ENCODE measurements at regions not wholly inside any gene's neighbourhood (a gene's known extent, or its start where the extent isn't known, plus 50 kb on each side); places are given as distances from the start of the nearest gene placed in this dataset.
"Not testable (repeated sequence)": the region's sequence is repeated elsewhere in the genome, so short reads cannot be mapped to it uniquely, and the experiment has no call there.

DNA sequence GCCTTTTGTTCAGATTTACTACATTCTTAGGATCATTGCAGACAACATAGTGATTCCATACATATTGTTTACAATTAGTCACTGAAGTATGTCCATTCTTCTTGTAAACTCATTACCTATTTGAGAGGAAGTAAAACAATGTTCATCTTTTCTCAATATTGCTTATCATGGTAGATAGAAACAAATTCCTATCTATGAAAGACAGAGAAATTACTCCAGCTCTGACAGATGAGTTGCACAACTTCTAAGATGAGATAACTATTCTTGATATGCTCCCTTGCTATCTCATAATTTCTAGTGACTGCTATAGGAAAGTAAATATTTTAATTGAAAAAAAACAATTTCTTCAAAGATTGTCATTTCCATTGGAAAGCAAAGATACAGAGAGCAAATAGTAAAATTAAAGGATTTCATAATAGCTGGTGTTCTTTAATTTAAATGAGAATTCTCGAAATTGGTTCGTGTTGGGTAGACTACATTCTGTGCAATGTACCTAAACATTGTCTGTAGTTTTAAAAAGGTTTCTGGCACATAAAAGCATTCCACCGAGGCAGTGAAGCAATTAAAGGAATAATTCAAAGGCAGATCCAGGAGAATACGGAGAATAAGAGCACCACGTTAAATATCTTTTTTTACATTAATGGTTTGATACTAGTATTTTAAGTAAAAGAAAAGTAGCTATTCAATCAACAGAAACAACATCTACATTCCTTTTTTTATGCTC is 1029.1 kb upstream of the ACO1 start:
- DNase-seq (ENCODE audit: low read depth in 4 of 4, low spot score in 3 of 4) = no peak

DNA sequence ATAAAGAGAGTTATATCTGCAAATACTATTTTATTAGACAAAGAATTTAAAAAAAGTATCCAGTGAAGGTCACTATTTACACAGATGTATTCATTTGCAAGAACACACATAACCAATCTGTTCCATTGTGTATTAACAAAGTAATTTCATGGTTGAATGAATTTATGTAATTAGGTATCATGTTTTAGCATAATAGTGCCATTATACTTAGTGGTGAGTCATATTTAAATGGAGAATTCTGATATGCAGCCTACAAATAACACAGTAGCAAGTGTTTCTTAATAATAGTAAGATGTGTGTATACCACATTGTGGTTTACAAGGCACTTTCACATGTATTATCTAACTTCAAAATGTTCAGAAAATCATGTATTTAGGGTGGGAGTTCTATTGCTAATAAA is 1028.5 kb upstream of the ACO1 start:
- no peak for DNase-seq (ENCODE audit: low read depth in 4 of 4, low spot score in 3 of 4)

DNA sequence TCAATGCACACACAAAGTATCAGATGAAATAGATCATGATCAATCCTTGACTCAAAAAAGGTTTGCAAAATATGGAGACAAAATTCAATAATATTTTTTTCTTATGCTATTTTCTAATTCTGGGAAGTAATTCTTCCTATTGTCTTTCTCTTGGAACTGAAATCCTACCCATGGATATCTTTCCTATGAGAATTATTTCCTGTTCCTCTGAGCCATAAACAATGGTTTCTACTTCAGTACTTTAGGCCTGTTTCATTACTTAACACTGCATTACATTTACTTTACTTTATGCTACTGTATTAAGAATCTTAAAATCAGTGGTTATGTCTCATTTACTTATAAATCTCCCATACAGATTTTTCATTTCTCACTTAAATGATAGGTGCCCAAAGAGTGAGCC is 1025.4 kb upstream of the ACO1 start:
- no peak for DNase-seq (ENCODE audit: low read depth in 4 of 4, low spot score in 3 of 4)

DNA sequence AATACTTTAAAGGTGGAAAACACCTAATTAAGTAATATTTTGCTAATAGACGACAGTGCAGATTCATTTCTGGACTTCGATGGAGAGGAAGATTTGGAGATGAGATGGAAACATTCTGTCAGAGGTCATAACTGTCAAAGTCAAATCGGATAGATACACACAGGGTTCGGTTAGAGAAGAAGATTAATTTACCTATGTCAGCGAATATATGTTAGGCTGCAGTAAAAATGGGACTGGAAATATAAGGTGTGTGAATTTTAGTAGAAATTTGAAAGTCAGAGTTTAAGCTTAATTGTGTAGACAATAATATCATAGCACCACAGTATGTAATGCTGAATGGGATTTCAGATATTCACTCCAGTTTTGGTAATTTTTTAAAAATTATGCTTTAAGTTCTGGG is 1020.3 kb upstream of the ACO1 start:
- no peak for DNase-seq (ENCODE audit: low read depth in 4 of 4, low spot score in 3 of 4)

DNA sequence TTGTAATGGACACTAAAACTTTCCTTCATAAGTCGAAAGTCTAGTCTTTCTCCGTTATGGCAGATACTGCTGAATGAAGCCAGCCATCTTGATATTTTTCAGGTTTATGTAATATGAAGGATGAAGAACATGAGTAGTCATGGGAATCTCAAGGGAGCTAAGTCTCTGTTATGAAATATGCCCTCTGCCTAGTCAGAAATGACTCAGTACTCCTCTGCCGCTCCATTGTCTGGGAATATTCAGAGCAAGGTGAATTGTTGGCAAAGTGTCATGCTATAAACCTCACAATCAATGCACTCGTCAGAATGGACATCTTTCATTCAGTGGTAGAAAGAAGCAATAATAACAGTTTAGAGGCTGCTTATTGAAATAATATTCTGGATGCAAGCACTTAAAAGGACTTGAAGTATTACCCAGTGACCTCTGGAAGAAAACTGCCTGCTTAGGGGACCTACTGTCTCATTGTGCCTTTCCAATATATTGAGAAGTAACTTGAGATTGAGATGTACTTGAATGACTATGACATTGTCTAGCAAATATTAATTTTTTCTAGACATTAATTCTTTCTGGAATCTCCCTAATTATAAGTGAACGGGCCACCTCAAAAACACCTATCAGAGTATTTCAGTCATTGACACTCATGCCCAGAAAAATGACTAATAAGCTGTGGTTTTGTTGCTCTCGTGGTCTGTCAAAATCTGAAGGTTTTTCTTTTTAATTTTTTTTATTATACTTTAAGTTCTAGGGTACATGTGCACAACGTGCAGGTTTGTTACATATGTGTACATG is 1011.5 kb upstream of the ACO1 start:
- DNase-seq (ENCODE audit: low read depth in 4 of 4, low spot score in 3 of 4) = no peak

DNA sequence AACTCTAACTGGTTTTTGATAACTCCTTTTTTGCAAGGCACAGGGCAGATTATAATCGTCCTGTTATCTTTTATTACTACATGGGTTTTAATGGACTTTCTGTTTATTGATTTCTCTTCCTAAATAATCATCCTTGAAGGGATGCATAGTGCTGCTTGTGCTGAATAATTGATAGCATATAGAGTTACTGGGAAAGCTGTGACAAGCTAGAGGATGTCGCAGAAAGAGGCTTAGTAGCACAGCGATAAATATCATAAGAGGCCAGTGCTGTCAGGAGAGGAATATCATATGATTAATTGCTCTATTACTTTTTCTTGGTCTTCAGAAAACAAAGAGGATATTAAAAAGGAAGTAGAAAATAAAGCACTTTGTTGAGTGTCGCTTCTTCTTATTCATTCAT is 1007.1 kb upstream of the ACO1 start:
- DNase-seq (ENCODE audit: low read depth in 4 of 4, low spot score in 3 of 4) = no peak

DNA sequence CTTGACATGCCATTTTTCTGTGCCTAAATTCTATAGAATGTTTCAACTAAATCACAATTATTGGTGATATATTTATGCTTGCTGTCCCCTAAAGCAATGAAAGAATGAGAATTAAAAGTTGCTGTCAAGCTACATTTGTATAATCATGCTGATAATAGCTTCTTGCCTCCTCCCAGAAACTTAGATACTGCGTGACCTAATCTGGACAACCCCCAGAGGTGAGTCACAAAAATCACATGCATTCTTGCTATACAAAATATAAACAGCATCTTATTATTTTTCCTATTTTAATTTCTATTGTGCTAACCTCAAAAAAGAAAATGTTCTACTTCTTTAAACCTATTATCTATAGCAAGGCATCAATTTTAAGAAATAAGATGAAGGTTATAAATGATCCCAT is 995.8 kb upstream of the ACO1 start:
- no peak for DNase-seq (ENCODE audit: low read depth in 4 of 4, low spot score in 3 of 4)

DNA sequence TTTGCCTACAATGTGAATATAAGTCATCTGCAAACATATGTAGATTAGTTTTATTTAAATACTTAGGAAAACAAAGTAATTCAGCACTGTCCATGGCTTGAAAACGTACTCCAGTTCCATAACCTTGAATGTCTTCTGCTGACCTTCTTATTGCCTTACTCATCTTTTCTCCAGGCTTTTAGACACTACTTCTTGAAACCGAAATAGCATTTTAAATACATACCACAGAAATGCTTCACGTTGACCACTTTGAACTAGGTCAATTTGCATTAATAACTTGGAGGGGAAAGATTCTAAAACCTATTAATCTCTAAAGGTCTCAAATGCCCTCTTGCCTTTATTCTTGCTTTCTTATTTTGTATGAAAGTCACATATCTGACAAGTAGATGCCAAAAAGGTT is 995.4 kb upstream of the ACO1 start:
- no peak for DNase-seq (ENCODE audit: low read depth in 4 of 4, low spot score in 3 of 4)

DNA sequence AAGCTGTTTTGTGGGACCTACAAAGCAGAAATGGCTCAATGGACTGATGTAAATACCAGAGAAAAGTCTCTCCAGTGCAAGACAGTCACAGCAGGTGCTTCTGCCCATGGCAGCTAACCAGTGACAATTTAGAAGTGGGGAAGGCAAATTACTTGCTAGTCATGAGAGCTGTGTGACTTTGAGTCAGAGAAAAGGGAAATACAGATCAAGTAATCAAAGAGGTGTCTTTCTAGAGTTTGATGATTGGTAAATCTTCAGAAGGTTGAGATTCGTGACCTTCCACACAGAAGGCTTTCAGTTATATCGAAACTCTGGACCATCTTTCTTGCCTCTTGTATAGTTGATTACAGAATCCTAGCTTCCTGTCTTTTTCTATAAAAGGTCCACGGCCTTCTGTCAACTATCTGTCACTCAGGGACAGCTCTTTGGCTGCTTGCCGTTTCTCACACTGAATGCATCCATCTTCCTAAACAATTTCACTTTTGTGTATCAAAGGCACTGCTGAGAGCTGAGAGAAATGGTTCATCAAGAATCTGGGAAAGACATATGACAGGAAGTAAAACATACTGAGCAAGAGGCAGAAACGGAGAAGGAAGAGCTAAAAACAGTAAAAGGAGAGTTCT is 993.9 kb upstream of the ACO1 start:
- DNase-seq (ENCODE audit: low read depth in 4 of 4, low spot score in 3 of 4) = no peak

DNA sequence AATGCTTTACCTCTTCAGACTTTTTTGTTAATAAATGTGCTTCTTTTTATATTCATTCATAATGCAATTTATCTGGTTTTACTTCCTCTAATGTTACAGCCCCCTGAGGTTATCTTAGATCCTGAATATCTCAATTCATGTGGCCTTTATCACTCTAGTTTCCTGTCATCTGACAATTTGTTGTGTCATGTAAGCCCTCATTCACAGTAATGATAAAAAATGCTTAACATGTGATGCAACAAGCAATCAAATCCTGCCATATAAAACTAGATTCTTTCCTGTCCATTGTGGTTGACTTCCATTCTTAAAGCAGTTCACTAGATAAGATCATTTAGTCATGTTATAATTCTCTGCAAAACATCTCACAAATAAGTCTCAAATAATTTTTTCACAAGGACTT is 991.2 kb upstream of the ACO1 start:
- no peak for DNase-seq (ENCODE audit: low read depth in 4 of 4, low spot score in 3 of 4)

DNA sequence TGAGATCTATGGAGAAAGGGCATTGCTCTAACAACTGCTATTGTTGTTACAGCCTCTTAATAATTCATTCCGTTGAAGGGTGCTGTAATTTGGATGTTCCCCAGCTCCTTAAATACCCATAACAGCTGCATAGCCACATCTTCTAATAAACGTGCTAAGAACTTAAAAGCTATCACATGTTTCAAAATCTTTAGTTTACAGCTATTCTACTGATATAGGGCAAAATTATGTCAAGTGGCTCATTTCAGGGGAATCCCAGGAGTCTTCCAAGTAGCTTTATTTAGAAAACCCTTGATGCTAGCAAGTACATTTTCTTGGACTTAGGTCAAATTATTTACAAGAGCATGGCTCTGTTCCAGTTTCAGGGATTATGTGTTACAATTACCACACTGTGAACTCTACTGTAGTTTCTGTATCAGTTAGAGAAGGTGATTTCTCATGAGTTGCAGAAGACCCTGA is 990.4 kb upstream of the ACO1 start:
- peak in 3 of 4 donors; percentile 12 to 22 (median 12) for DNase-seq (ENCODE audit: low read depth in 4 of 4, low spot score in 3 of 4)

DNA sequence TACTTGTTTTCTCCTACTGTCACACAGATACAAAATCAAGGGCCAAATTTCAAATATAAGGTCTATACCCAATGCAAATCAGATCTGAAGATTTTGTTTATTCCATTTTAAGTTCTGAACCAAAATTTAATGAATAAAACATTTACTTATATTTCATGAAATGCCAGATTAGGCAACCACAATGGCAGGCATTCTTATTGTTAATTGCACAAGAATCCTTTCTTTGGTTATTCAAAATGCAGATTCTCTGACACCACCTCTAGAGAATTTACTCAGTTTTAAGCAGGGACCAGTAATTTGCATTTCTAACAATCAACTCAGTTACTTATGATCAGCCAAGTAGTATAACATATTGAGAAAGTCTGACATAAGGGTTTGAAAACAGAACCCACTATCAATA is 972.4 kb upstream of the ACO1 start:
- DNase-seq (ENCODE audit: low read depth in 4 of 4, low spot score in 3 of 4) = no peak

DNA sequence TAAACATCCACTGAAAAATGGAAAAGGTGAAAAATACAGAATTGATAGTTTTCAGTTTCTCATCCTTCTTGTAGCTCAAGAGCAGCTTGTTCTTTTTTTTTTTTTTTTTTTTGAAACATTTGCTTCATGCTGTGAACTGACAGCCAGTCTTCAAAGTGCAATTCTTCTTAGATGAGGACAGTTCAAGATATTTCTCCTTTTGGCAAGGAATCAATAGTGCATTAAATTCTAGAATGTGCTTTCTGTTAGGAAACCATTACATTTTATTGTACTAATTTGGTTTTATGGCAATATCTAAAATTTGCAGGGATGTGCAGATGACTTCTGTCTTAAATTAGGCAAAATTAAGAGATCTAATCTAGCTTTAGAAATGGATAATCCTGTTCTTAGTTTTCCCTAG is 969.3 kb upstream of the ACO1 start:
- DNase-seq (ENCODE audit: low read depth in 4 of 4, low spot score in 3 of 4) = no peak

DNA sequence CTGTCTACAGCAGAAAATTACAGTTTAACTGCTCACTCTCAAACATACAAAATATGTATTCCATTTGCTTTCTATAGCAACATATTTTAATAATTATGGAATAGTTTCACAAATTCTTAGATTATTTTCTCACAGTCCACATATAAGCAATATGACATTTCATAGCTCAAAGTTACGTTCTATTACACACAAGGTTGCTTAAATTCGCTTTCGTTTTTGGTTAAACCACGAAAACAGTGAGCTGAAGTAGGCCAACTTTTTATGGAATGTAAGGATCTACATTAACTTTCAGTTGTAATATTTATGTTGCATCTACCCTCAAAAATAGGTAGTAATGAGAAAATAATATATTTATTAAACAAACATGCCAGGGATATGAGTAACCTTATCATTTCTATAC is 966.0 kb upstream of the ACO1 start:
- DNase-seq (ENCODE audit: low read depth in 4 of 4, low spot score in 3 of 4) = no peak

DNA sequence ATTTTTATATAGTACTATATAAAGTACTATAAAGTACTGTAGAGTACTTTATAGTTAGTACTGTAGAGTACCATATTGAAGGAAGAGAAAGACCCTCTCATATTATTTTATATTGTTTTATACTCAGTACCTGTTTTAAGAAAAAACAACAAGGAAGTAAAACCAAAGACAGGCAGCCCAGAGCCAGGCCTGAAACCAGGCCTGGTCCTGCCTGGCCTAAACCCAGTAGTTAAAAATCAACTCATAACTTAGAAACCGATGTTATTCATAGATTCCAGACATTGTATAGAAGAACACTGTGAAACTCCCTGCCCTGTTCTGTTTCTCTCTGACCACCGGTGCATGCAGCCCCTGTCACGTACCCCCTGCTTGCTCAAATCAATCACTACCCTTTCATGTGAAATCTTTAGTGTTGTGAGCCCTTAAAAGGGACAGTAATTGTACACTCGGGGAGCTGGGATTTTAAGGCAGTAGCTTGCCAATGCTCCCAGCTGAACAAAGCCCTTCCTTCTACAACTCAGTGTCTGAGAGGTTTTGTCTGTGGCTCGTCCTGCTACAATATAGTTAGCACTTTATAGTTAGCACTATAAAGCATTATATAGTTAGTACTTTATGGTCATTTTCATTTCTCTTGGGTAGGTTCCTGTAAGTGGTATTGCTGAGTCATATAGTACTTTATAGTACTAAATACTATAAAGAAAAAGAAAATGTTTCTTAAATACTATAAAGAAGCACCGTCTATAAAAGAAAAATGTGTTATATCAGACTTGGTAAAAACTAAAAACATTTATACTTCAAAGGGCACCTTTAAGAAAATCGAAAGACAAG is 940.6 kb upstream of the ACO1 start:
- not testable (repeated sequence) for DNase-seq (ENCODE audit: low read depth in 4 of 4, low spot score in 3 of 4)

DNA sequence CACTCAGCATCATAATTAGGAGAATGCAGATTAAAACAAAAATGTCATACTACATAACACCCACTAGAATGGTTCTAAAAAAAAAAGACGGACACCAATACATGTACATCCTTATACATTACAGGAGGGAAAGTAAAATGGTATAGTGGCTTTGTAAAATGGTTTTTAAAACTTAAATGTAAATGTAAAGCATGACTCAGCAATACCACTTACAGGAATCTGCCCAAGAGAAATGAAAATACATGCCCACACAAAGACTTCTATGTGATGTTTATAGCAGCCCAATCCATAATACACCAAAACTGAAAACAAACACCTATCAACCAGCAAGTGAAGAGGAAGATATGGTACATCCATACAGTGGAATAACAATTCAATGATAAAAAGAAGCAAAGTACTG is 939.1 kb upstream of the ACO1 start:
- DNase-seq (ENCODE audit: low read depth in 4 of 4, low spot score in 3 of 4) = no peak

DNA sequence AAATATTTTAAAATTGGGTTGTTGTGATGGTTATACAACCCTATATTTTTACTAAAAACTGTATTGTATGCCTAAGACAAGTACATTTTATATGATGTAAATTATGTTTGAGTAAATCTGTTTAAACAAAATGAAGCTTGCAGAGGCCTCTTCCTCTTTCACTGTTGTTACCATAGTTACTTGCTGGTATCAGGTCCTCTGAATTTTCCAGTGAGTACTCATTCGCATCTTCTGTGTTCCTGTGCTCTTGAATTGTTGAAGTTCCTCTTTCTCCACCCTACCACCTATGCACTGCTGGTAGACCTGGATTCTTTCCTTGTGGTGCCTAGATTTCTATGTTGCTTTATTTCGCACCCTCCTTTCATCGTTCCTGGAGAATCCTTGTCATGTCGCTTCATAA is 938.5 kb upstream of the ACO1 start:
- no peak for DNase-seq (ENCODE audit: low read depth in 4 of 4, low spot score in 3 of 4)

DNA sequence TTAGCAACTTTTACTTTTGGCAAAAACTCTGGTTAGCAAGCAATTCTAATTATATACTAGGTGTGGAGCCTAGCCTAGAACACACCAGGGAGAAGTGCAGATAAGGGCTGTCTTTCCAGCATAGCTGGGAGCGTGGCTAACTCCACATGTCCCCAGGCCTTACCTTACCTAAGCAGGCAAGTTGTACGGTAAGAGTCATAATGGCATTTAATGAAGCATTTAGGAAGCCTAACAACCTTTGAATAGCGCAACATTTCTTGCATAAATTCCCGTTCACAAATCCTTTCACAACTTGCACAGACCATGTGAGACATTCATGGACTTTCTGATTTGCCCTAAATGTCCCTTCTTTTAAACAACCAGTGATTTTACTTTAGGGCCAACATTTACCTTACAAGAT is 917.4 kb upstream of the ACO1 start:
- DNase-seq (ENCODE audit: low read depth in 4 of 4, low spot score in 3 of 4) = no peak

DNA sequence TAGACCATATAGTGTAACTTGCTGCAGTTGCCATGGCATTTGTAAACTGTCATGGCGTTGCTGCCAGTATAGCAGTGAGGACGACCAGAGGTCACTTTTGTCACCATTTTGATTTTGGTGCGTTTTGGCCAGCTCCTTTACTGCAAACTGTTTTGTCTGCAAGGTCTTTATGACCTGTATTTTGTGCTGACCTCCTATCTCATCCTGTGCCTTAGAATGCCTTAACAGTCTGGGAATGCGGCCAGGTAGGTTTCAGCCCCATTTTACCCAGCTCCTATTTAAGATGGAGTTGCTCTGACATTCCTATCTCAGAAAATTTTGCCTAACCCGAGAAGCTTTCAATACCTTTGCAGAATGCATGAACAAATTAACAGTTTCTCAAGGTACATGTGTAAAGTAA is 914.4 kb upstream of the ACO1 start:
- DNase-seq (ENCODE audit: low read depth in 4 of 4, low spot score in 3 of 4) = no peak

DNA sequence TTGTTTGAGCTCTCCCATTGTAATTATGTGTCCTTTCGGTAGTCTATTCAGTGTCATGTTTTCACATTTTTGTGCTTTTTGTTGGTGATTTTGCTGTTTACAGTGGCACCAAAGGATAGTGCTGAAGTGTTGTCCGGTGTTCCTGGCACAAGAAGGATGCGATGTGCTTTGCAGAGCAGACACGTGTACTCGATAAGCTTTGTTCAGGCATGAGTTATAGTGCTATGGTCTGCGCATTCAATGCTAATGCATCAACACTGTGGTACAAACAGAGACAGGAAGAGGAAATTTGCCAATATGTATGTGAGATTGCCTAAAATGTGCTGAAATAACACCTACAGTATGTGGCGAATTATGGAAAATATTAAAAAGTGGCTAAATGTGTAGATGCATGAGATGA is 913.4 kb upstream of the ACO1 start:
- no peak for DNase-seq (ENCODE audit: low read depth in 4 of 4, low spot score in 3 of 4)

DNA sequence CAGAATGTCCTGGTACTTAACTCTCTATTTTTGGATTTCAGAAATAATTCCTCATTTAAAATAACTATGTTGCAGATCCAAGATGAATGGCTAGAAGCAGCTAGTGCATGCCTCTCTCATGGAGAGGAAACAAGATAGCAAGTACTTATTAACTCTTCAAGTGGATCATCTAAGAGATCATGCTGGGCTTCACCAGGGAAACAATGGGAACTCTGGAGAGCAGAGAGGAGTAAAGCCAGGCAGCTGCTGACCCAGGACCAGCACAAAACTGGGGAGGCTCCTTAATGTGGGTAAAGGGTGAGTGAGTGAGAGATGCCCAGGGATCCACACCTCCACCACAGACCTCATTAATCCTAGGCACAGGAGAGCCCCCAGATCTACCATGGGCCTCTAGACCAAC is 897.8 kb upstream of the ACO1 start:
- no peak for DNase-seq (ENCODE audit: low read depth in 4 of 4, low spot score in 3 of 4)

Measured in right renal pelvis (tissue), 4 donors.